Endodermal cell (in vitro differentiated cells): ENCODE measurements at regions not wholly inside any gene's neighbourhood (a gene's known extent, or its start where the extent isn't known, plus 50 kb on each side); places are given as distances from the start of the nearest gene placed in this dataset.

Experiments
- DNase-seq: peaks from one replicate; pipeline ENCODE4 v3.0.0-alpha.2; 2017
- H3K27ac ChIP-seq: 2 replicates; pipeline ENCODE4 v1.5.1; 2013; ENCODE audit warnings: mild to moderate bottlenecking, low read depth, low read length, moderate library complexity
- H3K27me3 ChIP-seq: 2 replicates; pipeline ENCODE4 v1.6.1; 2013; ENCODE audit warnings: mild to moderate bottlenecking, low read length, moderate library complexity; ENCODE audit not compliant: insufficient read depth, control insufficient read depth, poor library complexity, severe bottlenecking
- H3K36me3 ChIP-seq: 2 replicates; pipeline ENCODE4 v1.7.0; 2013; ENCODE audit warnings: mild to moderate bottlenecking, low read length, moderate library complexity; ENCODE audit not compliant: control insufficient read depth, insufficient read depth
- H3K4me1 ChIP-seq: one replicate; pipeline ENCODE4 v1.7.0; 2013; ENCODE audit warnings: low read length; ENCODE audit not compliant: control insufficient read depth, insufficient read depth
- H3K4me3 ChIP-seq: 2 replicates; pipeline ENCODE4 v1.5.1; 2013; ENCODE audit warnings: mild to moderate bottlenecking, low read length, moderate library complexity
- H3K9ac ChIP-seq: 2 replicates; pipeline ENCODE4 v1.6.1; 2013; ENCODE audit warnings: mild to moderate bottlenecking, low read length, moderate library complexity; ENCODE audit not compliant: poor library complexity, severe bottlenecking; ENCODE audit errors: extremely low read depth
- H3K9me3 ChIP-seq: 2 replicates; pipeline ENCODE4 v1.6.1; 2013; ENCODE audit warnings: mild to moderate bottlenecking, low read length, moderate library complexity; ENCODE audit not compliant: control insufficient read depth
- H3K27ac Mint-ChIP-seq: 2 replicates; pipeline ENCODE4 v1.8.0; 2020; ENCODE audit warnings: mixed read lengths
- H3K27me3 Mint-ChIP-seq: 2 replicates; pipeline ENCODE4 v1.8.0; 2021; ENCODE audit warnings: mild to moderate bottlenecking, mixed read lengths; ENCODE audit not compliant: insufficient read depth
- H3K36me3 Mint-ChIP-seq: 2 replicates; pipeline ENCODE4 v1.8.0; 2020; ENCODE audit warnings: low read depth, mixed read lengths
- H3K4me1 Mint-ChIP-seq: 2 replicates; pipeline ENCODE4 v1.8.0; 2020; ENCODE audit warnings: mixed read lengths
- H3K4me3 Mint-ChIP-seq: 2 replicates; pipeline ENCODE4 v1.8.0; 2020; ENCODE audit warnings: mild to moderate bottlenecking, moderate library complexity, mixed read lengths
- H3K9me3 Mint-ChIP-seq: 2 replicates; pipeline ENCODE4 v1.8.0; 2020; ENCODE audit warnings: mild to moderate bottlenecking, mixed read lengths
- CTCF ChIP-seq: fragments of 200-600 bp; sonication (generic); conservative IDR thresholded peaks from 2 replicates; pipeline ENCODE4 v1.5.0; 2021; ENCODE audit warnings: antibody characterized with exemption, mild to moderate bottlenecking
- WGBS, 2 experiments: methylation state at CpG; one replicate each; pipeline versions ENCODE4 v1.1.5 to v1.1.7; 2013; ENCODE audit warnings: missing lambda C conversion rate in 2 of 2, mixed read lengths in 1 of 2; ENCODE audit not compliant: insufficient coverage in 1 of 2, insufficient read length in 1 of 2; 5-methylcytosine and 5-hydroxymethylcytosine counted together

- peaks cover 3% of the 10 kb centered on the region for H3K4me1 ChIP-seq
- H3K4me1 Mint-ChIP-seq: peaks cover 6% of the 10 kb centered on the region
- peaks cover 69% of the 10 kb centered on the region for H3K27me3 Mint-ChIP-seq
- H3K9ac ChIP-seq: no peak overlapping the region
- H3K27ac Mint-ChIP-seq: no peak overlapping the region
- 88% methylated on average over 2 of the region's 4 CpGs; no CpG with 5 or more reads in 1 of the 2 experiments for WGBS, 2 experiments
- no peak overlapping the region for H3K4me3 ChIP-seq
- no peaks in the 10 kb centered on the region for H3K9me3 ChIP-seq
- no peak overlapping the region for H3K27ac ChIP-seq
- no peaks in the 10 kb centered on the region for H3K36me3 ChIP-seq
- no peak for DNase-seq
- H3K36me3 Mint-ChIP-seq: no peaks in the 10 kb centered on the region
- no peak for TF ChIP-seq CTCF
- H3K27me3 ChIP-seq: peaks cover 80% of the 10 kb centered on the region
- H3K9me3 Mint-ChIP-seq: no peaks in the 10 kb centered on the region
- H3K4me3 Mint-ChIP-seq: no peak overlapping the region
Observed at GRCh38 chr1:38780133-38780532, 79.4 kb downstream of the RRAGC start.

GRCh38 chr1:38779491-38779890 lies 80.1 kb downstream of the RRAGC start:
- Mint-ChIP-seq H3K4me3 (no peak overlapping the region), H3K27me3 (peaks cover 70% of the 10 kb centered on the region), H3K9me3 (no peaks in the 10 kb centered on the region), H3K4me1 (peaks cover 6% of the 10 kb centered on the region), H3K36me3 (no peaks in the 10 kb centered on the region), H3K27ac (no peak overlapping the region)
- no peaks in the 10 kb centered on the region for H3K36me3 ChIP-seq
- no peak overlapping the region for H3K27ac ChIP-seq
- H3K9ac ChIP-seq: no peak overlapping the region
- no peaks in the 10 kb centered on the region for H3K9me3 ChIP-seq
- H3K4me1 ChIP-seq: peaks cover 3% of the 10 kb centered on the region
- no peak for DNase-seq
- peaks cover 82% of the 10 kb centered on the region for H3K27me3 ChIP-seq
- H3K4me3 ChIP-seq: no peak overlapping the region
- TF ChIP-seq CTCF: no peak
- WGBS, 2 experiments: 83 to 92% methylated on average over 3 to 5 of the region's 5 CpGs

- H3K9ac ChIP-seq: no peak overlapping the region
- H3K36me3 ChIP-seq: no peaks in the 10 kb centered on the region
- peaks cover 3% of the 10 kb centered on the region for H3K4me1 ChIP-seq
- no peaks in the 10 kb centered on the region for H3K9me3 Mint-ChIP-seq
- H3K27me3 ChIP-seq: peaks cover 82% of the 10 kb centered on the region
- WGBS, 2 experiments: 0 to 40% methylated on average over 1 of the region's 1 CpG
- no peak overlapping the region for H3K4me3 ChIP-seq
- DNase-seq: no peak
- TF ChIP-seq CTCF: no peak
- peaks cover 74% of the 10 kb centered on the region for H3K27me3 Mint-ChIP-seq
- H3K27ac ChIP-seq: no peak overlapping the region
- no peak overlapping the region for H3K4me3 Mint-ChIP-seq
- no peaks in the 10 kb centered on the region for H3K36me3 Mint-ChIP-seq
- H3K27ac Mint-ChIP-seq: no peak overlapping the region
- peaks cover 4% of the 10 kb centered on the region for H3K4me1 Mint-ChIP-seq
- H3K9me3 ChIP-seq: no peaks in the 10 kb centered on the region
Observed at GRCh38 chr1:38778521-38778920, 81.1 kb downstream of the RRAGC start.
